Body of pancreas (tissue), 4 donors: ENCODE measurements at regions not wholly inside any gene's neighbourhood (a gene's known extent, or its start where the extent isn't known, plus 50 kb on each side); places are given as distances from the start of the nearest gene placed in this dataset.
"Not testable (repeated sequence)": the region's sequence is repeated elsewhere in the genome, so short reads cannot be mapped to it uniquely, and the experiment has no call there.

Experiments
- POLR2A ChIP-seq, 3 donors: fragments of 450-650 bp; IDR thresholded peaks; one replicate each; pipeline ENCODE4 v1.6.1; 2016; ENCODE audit warnings: antibody characterized with exemption in 3 of 3, mild to moderate bottlenecking in 2 of 3
- TF ChIP-seq, protein P1 (sequence below), 7 experiments: fragments of 450-650 bp in 4 of 7; fragments of 200-600 bp in 3 of 7; sonication (generic) in 3 of 7; IDR thresholded peaks; one replicate each; pipeline ENCODE4 v1.5.1; 2016 to 2019; ENCODE audit warnings: antibody characterized with exemption in 7 of 7

DNA sequence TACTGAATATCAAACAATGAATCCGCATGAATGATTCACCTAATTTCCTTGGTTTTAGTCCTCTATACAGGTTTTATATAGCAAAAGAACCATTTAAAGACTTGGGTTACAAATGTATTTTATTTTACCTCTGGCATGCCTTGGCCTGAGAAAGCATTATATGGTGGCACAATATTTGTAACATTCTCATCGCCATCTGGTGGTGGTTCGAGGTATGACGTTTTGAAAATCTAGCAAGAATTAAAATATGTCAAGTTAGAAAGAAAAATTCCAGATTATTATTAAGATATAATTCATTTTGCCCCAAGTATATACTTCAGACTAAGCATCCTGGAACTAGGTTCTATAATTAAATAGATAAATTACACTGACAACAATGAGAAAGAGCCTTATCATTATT lies 445.9 kb downstream of the ZNF33B start:
- TF ChIP-seq, protein P1, sequence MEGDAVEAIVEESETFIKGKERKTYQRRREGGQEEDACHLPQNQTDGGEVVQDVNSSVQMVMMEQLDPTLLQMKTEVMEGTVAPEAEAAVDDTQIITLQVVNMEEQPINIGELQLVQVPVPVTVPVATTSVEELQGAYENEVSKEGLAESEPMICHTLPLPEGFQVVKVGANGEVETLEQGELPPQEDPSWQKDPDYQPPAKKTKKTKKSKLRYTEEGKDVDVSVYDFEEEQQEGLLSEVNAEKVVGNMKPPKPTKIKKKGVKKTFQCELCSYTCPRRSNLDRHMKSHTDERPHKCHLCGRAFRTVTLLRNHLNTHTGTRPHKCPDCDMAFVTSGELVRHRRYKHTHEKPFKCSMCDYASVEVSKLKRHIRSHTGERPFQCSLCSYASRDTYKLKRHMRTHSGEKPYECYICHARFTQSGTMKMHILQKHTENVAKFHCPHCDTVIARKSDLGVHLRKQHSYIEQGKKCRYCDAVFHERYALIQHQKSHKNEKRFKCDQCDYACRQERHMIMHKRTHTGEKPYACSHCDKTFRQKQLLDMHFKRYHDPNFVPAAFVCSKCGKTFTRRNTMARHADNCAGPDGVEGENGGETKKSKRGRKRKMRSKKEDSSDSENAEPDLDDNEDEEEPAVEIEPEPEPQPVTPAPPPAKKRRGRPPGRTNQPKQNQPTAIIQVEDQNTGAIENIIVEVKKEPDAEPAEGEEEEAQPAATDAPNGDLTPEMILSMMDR (IDR thresholded peaks at IDR 0.05) = peak in 6 of 7 experiments; percentile 40 to 62 (median 49)
- TF ChIP-seq POLR2A (IDR thresholded peaks at IDR 0.05) = not testable (repeated sequence)
